GM12872 (cell line): ENCODE measurements at regions not wholly inside any gene's neighbourhood (a gene's known extent, or its start where the extent isn't known, plus 50 kb on each side); places are given as distances from the start of the nearest gene placed in this dataset.

Experiments
- TF ChIP-seq, protein P1 (sequence below): IDR thresholded peaks from 3 replicates; pipeline ENCODE4 v1.5.1; 2011; ENCODE audit warnings: low read depth, mild to moderate bottlenecking, low read length, moderate library complexity; ENCODE audit not compliant: insufficient read depth

DNA sequence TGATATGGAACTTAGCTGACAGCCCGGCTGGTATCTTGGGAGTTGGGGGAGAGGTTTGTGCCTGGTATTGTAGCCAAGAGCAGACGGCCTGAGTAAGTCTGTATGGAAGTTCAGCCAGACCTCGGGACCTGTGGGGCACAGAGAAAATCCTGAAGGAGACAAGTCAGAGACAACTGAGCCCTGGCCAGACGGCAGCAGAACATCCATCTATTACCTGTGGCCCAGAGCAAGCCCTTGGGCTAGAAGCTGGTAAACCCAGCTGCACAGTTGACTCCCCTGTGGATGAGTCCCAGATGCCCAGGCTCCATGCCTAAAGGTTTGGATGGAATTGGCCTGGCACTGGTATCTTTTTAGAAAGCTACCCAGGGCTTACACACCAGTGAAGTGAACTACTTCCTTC lies 70.4 kb upstream of the DLG1 start:
- TF ChIP-seq, protein P1, sequence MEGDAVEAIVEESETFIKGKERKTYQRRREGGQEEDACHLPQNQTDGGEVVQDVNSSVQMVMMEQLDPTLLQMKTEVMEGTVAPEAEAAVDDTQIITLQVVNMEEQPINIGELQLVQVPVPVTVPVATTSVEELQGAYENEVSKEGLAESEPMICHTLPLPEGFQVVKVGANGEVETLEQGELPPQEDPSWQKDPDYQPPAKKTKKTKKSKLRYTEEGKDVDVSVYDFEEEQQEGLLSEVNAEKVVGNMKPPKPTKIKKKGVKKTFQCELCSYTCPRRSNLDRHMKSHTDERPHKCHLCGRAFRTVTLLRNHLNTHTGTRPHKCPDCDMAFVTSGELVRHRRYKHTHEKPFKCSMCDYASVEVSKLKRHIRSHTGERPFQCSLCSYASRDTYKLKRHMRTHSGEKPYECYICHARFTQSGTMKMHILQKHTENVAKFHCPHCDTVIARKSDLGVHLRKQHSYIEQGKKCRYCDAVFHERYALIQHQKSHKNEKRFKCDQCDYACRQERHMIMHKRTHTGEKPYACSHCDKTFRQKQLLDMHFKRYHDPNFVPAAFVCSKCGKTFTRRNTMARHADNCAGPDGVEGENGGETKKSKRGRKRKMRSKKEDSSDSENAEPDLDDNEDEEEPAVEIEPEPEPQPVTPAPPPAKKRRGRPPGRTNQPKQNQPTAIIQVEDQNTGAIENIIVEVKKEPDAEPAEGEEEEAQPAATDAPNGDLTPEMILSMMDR: no peak

DNA sequence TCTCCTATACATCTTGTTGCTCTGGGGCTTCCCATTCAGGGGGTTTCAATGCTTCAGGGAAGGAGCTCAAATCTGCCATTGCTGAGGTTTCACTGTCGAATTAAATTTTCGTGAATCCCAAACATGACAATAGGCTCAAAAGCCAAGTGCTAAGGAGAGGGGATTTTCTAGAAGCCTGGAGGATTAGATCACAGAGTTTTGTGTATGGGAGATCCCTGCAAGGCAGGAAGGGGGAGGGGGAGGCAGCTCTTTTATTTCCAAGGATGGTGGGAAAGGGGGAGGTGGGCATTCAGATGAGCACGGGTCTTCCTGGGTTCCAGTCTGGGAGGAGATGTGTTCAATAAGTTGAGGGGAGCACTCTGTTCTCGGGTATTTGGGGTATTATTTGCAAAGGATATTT lies 69.9 kb upstream of the DLG1 start:
- TF ChIP-seq, protein P1: no peak

DNA sequence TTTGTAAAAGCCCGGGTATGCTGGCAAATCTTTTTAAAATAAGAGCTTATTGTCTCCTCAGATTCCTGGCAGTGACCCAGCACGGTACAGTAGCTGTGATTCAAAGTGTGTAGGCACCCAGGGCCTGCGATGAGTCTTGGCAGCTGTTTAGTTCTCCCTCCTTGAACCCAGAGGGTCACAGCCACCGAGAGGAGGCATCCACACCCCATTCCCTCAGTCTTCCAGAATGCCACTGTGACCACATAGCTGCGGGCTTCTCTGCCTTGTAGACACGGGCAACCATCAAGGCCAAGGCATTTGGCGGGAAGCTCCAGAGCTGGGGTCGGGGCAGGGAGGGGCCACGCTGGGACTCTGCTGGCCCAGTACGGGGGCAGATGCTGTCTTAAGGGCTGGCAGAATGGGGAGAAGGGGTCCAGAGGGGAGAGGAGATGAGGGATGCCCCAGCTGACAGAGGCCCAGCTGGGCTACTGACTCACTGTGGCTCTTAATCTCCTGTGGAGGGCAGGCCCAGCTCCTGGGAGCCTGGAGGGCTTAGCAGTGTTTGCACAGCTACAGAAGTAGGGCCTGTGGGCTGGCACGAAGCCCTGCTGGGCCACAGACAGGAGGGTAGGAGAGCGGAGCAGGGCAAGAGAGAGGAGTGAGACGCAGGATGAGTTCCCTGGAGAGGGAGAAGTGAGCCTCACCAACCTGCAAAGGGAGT lies 68.8 kb upstream of the DLG1 start:
- TF ChIP-seq, protein P1: no peak

DNA sequence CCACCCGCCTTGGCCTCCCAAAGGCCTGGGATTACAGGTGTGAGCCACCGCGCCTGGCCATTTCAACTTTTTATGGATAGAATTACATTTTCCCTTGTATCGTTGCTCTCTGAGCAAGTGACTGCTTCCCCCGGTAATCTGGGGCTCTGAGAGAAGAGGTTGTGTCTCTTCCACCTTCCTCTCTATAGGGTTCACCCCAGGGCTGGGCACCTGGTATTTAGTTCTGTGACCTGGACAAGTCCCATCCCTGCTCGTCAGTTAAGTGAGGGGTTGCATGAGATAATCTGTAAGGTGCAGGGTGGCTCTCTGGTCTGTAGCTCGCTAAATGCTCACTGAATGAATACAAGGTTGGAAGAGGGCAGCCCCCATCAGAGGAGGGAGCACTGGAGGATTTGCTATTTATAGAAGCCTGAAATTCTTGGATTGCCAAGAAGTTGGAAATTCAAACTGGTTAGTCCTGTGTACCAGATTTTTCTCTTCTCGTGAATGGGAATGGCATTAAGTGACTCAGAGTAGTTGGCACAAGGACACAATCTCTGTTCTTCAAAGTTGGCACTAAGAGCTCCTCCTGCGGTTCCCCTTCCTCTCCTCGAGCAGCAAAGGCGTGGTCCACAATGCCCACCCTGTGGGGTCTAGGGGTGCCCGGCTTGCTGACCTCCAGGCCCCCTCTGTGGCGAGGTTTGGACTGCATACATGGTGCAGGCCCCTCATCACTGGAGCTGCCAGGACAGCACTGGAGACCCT lies 68.1 kb upstream of the DLG1 start:
- TF ChIP-seq, protein P1: no peak

DNA sequence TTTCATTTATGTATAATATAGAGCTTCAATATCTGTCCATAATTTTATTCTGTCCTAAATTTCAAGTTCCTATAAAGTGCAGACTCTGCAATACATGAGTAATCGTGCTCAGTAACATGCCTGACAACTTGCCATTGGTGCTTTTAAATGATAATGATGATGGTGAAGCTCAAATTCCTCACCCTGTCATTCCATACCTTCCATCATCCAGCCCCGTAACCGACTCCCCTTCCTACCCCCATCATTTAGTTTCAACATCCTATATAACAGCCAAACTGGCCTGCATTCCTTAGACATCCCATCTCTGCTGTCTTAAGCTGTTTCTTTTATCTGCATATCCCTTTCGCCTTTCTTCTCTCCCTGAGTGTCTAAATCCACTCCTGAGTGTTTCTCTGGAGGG lies 67.2 kb upstream of the DLG1 start:
- TF ChIP-seq, protein P1: no peak

DNA sequence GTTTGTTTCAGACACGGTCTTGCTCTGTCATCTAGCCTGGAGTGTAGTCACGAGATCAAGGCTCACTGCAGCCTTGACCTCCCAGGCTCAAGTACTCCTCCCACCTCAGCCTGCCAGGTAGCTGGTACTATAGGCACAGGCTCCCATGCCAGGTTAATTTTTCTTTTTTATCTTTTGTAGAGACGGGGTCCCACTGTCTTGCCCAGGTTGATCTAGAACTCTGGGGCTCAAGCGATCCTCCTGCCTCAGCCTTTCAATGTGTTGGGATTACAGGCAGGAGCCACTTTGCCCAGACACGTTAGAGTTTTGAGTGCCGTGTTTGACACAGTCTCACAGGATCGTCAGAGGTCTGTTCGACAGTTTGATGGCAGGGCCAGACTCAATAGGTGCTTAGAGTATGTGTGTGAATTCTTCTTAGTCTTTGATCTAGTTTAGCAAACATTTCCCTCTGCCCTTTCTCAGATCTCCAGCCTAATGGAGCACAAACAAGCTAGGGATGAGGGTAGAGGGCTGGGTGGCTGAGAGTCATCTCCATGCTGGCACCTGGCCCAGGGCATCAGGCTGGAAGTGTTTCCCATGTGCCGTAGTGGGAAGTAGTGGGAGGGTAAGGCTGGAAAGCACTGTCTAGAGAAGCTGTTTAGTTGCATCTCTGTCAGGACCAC lies 66.1 kb upstream of the DLG1 start:
- TF ChIP-seq, protein P1: no peak

DNA sequence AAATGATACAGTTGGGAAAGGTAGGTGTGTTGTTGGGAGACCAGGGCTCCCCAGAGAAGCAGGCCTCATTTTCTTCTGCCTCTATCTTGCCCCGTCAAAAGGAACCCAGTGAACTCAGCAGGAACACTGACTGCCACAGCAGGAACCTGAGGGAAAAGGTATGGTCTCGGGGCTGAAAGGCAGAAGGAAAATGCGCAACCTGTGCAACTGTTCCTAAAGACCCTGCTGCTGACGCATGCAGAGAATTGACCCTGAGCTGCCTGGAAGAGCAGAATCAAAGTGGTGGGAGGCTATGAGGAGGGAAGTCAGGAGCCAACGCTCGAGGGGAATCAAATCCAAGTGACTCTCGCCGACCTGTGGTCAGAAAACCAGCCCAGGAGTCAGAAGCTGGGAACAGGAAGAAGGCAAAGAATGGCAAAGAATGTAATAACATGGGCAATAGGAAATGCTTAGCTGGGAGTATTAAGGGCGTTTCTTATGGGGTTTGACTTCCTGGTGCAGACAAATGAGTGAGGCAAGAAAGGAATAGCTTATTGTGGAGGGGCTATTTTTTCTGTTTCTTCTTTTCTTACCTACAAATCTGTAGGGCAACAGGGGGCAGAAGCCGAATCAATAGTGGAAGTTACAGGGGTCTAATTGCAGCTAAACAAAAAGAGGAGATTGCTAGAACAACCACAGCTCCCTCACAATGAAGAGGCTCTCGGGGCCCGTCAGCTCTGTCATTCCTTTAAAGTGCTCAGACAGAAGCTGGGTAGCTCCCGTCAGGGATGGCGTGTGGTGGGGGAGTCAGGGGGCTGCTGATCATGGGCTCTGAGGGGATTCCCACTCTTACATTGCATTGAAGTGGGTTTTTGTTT lies 65.4 kb upstream of the DLG1 start:
- TF ChIP-seq, protein P1: no peak
